CD14-positive monocyte (primary cell): ENCODE measurements at regions not wholly inside any gene's neighbourhood (a gene's known extent, or its start where the extent isn't known, plus 50 kb on each side); places are given as distances from the start of the nearest gene placed in this dataset.

ENCODE experiments used
- DNase-seq, 3 donors: peaks; one replicate each; pipeline ENCODE4 v3.0.0-alpha.2; 2011 to 2022
- H2AFZ ChIP-seq: 2 replicates; pipeline ENCODE4 v1.6.0; 2012; ENCODE audit warnings: mild to moderate bottlenecking, low read depth, low read length, inconsistent platforms; ENCODE audit not compliant: insufficient read depth, poor library complexity, severe bottlenecking
- H3K27ac ChIP-seq, 2 donors: 1 replicate in 1 of 2; 2 replicates in 1 of 2; pipeline ENCODE4 v1.5.1; 2012 to 2013; ENCODE audit warnings: low read length in 2 of 2, control low read depth in 1 of 2, inconsistent platforms in 1 of 2, low read depth in 1 of 2, mild to moderate bottlenecking in 1 of 2
- H3K27me3 ChIP-seq, 2 donors: one replicate each; pipeline versions ENCODE4 v1.6.0 to v1.6.1; 2011 to 2013; ENCODE audit warnings: low read length in 2 of 2; ENCODE audit not compliant: control insufficient read depth in 2 of 2, insufficient read depth in 2 of 2
- H3K36me3 ChIP-seq, 2 donors: replicated peaks in 1 of 2; 1 replicate in 1 of 2; 2 replicates in 1 of 2; pipeline versions ENCODE4 v1.5.1 to v1.6.1; 2012 to 2013; ENCODE audit warnings: low read length in 2 of 2, control low read depth in 1 of 2, inconsistent platforms in 1 of 2, mild to moderate bottlenecking in 1 of 2; ENCODE audit not compliant: insufficient read depth in 2 of 2, control insufficient read depth in 1 of 2
- H3K4me1 ChIP-seq, 2 donors: 1 replicate in 1 of 2; 2 replicates in 1 of 2; pipeline versions ENCODE4 v1.5.1 to v1.6.1; 2012 to 2013; ENCODE audit warnings: low read length in 2 of 2, control low read depth in 1 of 2, inconsistent platforms in 1 of 2, mild to moderate bottlenecking in 1 of 2, moderate library complexity in 1 of 2; ENCODE audit not compliant: insufficient read depth in 2 of 2, control insufficient read depth in 1 of 2
- H3K4me2 ChIP-seq: replicated peaks from 2 replicates; pipeline ENCODE3; 2012; ENCODE audit warnings: low read length, moderate library complexity, mild to moderate bottlenecking; ENCODE audit not compliant: poor library complexity, severe bottlenecking; ENCODE audit errors: extremely low read depth
- H3K4me3 ChIP-seq, 3 experiments: fragments of 200-600 bp in 1 of 3; sonication (generic) in 1 of 3; replicated peaks in 1 of 3; 1 replicate in 2 of 3; 2 replicates in 1 of 3; pipeline ENCODE4 v1.5.1; 2011 to 2013; ENCODE audit warnings: low read length in 3 of 3, mild to moderate bottlenecking in 3 of 3, control low read depth in 2 of 3, low read depth in 2 of 3, inconsistent platforms in 1 of 3, moderate library complexity in 1 of 3
- H3K79me2 ChIP-seq: 2 replicates; pipeline ENCODE4 v1.6.0; 2012; ENCODE audit warnings: mild to moderate bottlenecking, control low read depth, inconsistent platforms, low read length, moderate library complexity; ENCODE audit not compliant: insufficient read depth
- H3K9ac ChIP-seq: 2 replicates; pipeline ENCODE4 v1.6.0; 2017; ENCODE audit warnings: low read length, mild to moderate bottlenecking; ENCODE audit not compliant: insufficient read depth, poor library complexity, severe bottlenecking
- H3K9me3 ChIP-seq, 2 donors: replicated peaks in 1 of 2; 1 replicate in 1 of 2; 2 replicates in 1 of 2; pipeline versions ENCODE4 v1.5.1 to v1.6.1; 2012 to 2013; ENCODE audit warnings: low read length in 2 of 2, control low read depth in 1 of 2; ENCODE audit not compliant: control insufficient read depth in 1 of 2, insufficient read depth in 1 of 2
- H4K20me1 ChIP-seq: 2 replicates; pipeline ENCODE4 v1.6.0; 2012; ENCODE audit warnings: mild to moderate bottlenecking, low read length, control low read depth, moderate library complexity; ENCODE audit not compliant: insufficient read depth
- H3K27ac Mint-ChIP-seq, 7 donors: one replicate each; pipeline ENCODE4 v1.8.0; 2020; ENCODE audit warnings: mild to moderate bottlenecking in 7 of 7, mixed read lengths in 7 of 7, moderate library complexity in 6 of 7, inconsistent platforms in 2 of 7
- H3K27me3 Mint-ChIP-seq, 3 donors: one replicate each; pipeline ENCODE4 v1.8.0; 2021 to 2022; ENCODE audit warnings: low read depth in 3 of 3, mild to moderate bottlenecking in 3 of 3, mixed read lengths in 3 of 3, moderate library complexity in 3 of 3, inconsistent platforms in 1 of 3
- H3K36me3 Mint-ChIP-seq, 2 donors: one replicate each; pipeline ENCODE4 v1.8.0; 2020; ENCODE audit warnings: mixed read lengths in 2 of 2, inconsistent platforms in 1 of 2, mild to moderate bottlenecking in 1 of 2
- H3K4me1 Mint-ChIP-seq: one replicate; pipeline ENCODE4 v1.8.0; 2020; ENCODE audit warnings: mild to moderate bottlenecking, mixed read lengths
- H3K4me3 Mint-ChIP-seq, 2 donors: one replicate each; pipeline ENCODE4 v1.8.0; 2020; ENCODE audit warnings: mild to moderate bottlenecking in 2 of 2, mixed read lengths in 2 of 2, moderate library complexity in 1 of 2
- H3K9me3 Mint-ChIP-seq, 7 donors: one replicate each; pipeline ENCODE4 v1.8.0; 2020 to 2022; ENCODE audit warnings: mixed read lengths in 7 of 7, mild to moderate bottlenecking in 6 of 7, moderate library complexity in 6 of 7, inconsistent platforms in 2 of 7
- WGBS: methylation state at CpG from one replicate; pipeline ENCODE4 v1.1.5; 2013; ENCODE audit warnings: missing lambda C conversion rate; ENCODE audit not compliant: insufficient coverage; 5-methylcytosine and 5-hydroxymethylcytosine counted together
- intact Hi-C, 2 donors: fragments of 100-400 bp; cut with micrococcal nuclease; formaldehyde crosslinking; loops; one replicate each; pipeline versions ENCODE4 v1.15.0 to v1.15.1; 2023
- TF ChIP-seq, protein P1 (sequence below): fragments of 200-600 bp; IDR thresholded peaks from one replicate; pipeline ENCODE4 v1.8.0; 2022; ENCODE audit warnings: antibody characterized with exemption, mild to moderate bottlenecking

DNA sequence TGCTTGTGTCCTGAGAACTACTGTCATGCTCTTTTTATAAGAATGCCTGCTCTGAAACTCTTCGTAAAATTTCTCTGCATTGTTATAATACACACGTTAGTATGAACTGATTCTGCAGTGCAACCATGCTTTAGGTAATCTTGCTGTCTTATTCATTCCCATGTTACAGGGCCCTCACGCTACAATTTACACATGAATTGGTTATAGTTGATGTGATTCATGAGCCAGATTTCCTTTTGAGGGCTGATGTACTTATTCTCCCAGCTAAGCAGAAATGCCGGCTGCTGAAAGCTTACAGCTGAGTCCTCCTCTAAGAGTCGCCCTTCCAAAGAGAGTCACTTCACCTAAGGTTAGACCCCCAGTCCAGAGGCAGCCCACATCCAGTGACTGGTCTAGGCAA, 233.5 kb upstream of the PCSK5 start:
- peaks cover 0 to 10% of the 10 kb centered on the region in 2 donors for H3K9me3 ChIP-seq
- no peak overlapping the region for H3K27ac Mint-ChIP-seq
- no peaks in the 10 kb centered on the region for H3K27me3 ChIP-seq
- H3K79me2 ChIP-seq = no peaks in the 10 kb centered on the region
- H3K36me3 ChIP-seq = no peaks in the 10 kb centered on the region
- peaks cover 0 to 1% (median 0%) of the 10 kb centered on the region in 3 donors for H3K27me3 Mint-ChIP-seq
- no peak for DNase-seq
- no peak overlapping the region for H3K4me3 ChIP-seq
- no peaks in the 10 kb centered on the region for H3K36me3 Mint-ChIP-seq
- no peaks in the 10 kb centered on the region for H4K20me1 ChIP-seq
- intact Hi-C loops = no loop called here
- no peak overlapping the region for H3K27ac ChIP-seq
- 94% methylated on average over 2 of the region's 5 CpGs for WGBS
- no peaks in the 10 kb centered on the region for H3K4me1 ChIP-seq
- TF ChIP-seq, protein P1, sequence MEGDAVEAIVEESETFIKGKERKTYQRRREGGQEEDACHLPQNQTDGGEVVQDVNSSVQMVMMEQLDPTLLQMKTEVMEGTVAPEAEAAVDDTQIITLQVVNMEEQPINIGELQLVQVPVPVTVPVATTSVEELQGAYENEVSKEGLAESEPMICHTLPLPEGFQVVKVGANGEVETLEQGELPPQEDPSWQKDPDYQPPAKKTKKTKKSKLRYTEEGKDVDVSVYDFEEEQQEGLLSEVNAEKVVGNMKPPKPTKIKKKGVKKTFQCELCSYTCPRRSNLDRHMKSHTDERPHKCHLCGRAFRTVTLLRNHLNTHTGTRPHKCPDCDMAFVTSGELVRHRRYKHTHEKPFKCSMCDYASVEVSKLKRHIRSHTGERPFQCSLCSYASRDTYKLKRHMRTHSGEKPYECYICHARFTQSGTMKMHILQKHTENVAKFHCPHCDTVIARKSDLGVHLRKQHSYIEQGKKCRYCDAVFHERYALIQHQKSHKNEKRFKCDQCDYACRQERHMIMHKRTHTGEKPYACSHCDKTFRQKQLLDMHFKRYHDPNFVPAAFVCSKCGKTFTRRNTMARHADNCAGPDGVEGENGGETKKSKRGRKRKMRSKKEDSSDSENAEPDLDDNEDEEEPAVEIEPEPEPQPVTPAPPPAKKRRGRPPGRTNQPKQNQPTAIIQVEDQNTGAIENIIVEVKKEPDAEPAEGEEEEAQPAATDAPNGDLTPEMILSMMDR = no peak
- no peak overlapping the region for H2AFZ ChIP-seq
- H3K4me1 Mint-ChIP-seq = no peaks in the 10 kb centered on the region
- H3K4me2 ChIP-seq = no peak overlapping the region
- no peak overlapping the region for H3K9ac ChIP-seq
- no peak overlapping the region for H3K4me3 Mint-ChIP-seq
- peaks cover 0 to 6% (median 4%) of the 10 kb centered on the region in 7 donors for H3K9me3 Mint-ChIP-seq

DNA sequence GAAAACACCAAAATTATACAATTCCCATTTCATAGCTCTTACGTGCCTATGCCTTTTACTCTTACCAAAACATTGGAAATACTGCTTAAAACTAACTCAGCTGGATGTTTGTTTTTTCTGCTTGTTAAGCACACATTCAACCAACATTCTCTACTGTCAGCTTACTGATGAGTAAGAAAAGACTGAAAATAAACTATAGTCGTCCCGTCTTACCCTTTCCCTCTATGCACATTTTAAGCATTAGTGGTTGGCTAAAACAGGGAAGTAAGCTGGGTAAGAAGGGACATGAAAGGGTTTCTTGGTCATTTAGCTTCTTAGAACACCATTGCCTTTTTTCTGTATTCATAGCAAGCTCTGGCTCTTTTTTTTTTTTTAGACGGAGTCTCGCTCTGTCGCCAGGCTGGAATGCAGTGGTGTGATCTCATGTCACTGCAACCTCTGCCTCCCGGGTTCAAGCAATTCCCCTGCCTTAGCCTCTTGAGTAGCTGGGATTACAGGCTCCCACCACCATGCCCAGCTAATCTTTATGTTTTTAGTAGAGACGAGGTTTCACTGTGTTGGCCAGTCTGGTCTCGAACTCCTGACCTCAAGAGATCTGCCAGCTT, 232.1 kb upstream of the PCSK5 start:
- Mint-ChIP-seq H3K4me1 (no peaks in the 10 kb centered on the region), H3K27ac (no peak overlapping the region), H3K9me3 (peaks cover 0 to 6% (median 4%) of the 10 kb centered on the region in 7 donors), H3K27me3 (no peaks in the 10 kb centered on the region), H3K4me3 (no peak overlapping the region), H3K36me3 (no peaks in the 10 kb centered on the region)
- H3K36me3 ChIP-seq = no peaks in the 10 kb centered on the region
- no peaks in the 10 kb centered on the region for H3K4me1 ChIP-seq
- 100% methylated on average over 1 of the region's 9 CpGs for WGBS
- no peaks in the 10 kb centered on the region for H4K20me1 ChIP-seq
- H3K27ac ChIP-seq = no peak overlapping the region
- H2AFZ ChIP-seq = no peak overlapping the region
- no peak overlapping the region for H3K4me3 ChIP-seq
- no peak overlapping the region for H3K9ac ChIP-seq
- intact Hi-C loops = no loop called here
- H3K4me2 ChIP-seq = no peak overlapping the region
- no peaks in the 10 kb centered on the region for H3K79me2 ChIP-seq
- peaks cover 0 to 10% of the 10 kb centered on the region in 2 donors for H3K9me3 ChIP-seq
- no peaks in the 10 kb centered on the region for H3K27me3 ChIP-seq
- no peak for DNase-seq
- TF ChIP-seq, protein P1 = no peak
